Limb (tissue), 2 donors: ENCODE measurements at regions not wholly inside any gene's neighbourhood (a gene's known extent, or its start where the extent isn't known, plus 50 kb on each side); places are given as distances from the start of the nearest gene placed in this dataset.
"Not testable (repeated sequence)": the region's sequence is repeated elsewhere in the genome, so short reads cannot be mapped to it uniquely, and the experiment has no call there.

ENCODE experiments used
- DNase-seq, 2 donors: peaks; one replicate each; pipeline ENCODE4 v3.0.0-alpha.2; 2016; ENCODE audit errors: extremely low spot score in 2 of 2

- DNase-seq = peak in 1 of 2 donors; percentile 35
These were observed 423.8 kb upstream of the CXADR start for GRCh38 chr21:17089091-17089491.

- DNase-seq = no peak
These were observed 411.1 kb upstream of the CXADR start for GRCh38 chr21:17101696-17102095.

- no peak for DNase-seq
These were observed 406.9 kb upstream of the CXADR start for GRCh38 chr21:17105932-17106331.

GRCh38 chr21:17114045-17114444 lies 398.8 kb upstream of the CXADR start:
- no peak for DNase-seq

GRCh38 chr21:17118638-17119384 lies 394.0 kb upstream of the CXADR start:
- DNase-seq = no peak

GRCh38 chr21:17119466-17120297 lies 393.2 kb upstream of the CXADR start:
- DNase-seq = no peak

- not testable (repeated sequence) for DNase-seq
These were observed 385.4 kb upstream of the CXADR start for GRCh38 chr21:17127395-17127794.

- no peak for DNase-seq
These were observed 384.7 kb upstream of the CXADR start for GRCh38 chr21:17128132-17128531.

GRCh38 chr21:17139159-17139558 lies 373.7 kb upstream of the CXADR start:
- DNase-seq = not testable (repeated sequence)

GRCh38 chr21:17139696-17140095 lies 373.1 kb upstream of the CXADR start:
- DNase-seq = no peak

- no peak for DNase-seq
These were observed 366.4 kb upstream of the CXADR start for GRCh38 chr21:17146426-17146825.

- no peak for DNase-seq
These were observed 353.1 kb upstream of the CXADR start for GRCh38 chr21:17159697-17160096.

- no peak for DNase-seq
These were observed 327.2 kb upstream of the CXADR start for GRCh38 chr21:17185674-17186073.

- DNase-seq = no peak
These were observed 322.9 kb upstream of the CXADR start for GRCh38 chr21:17189963-17190362.

- DNase-seq = no peak
These were observed 321.4 kb upstream of the CXADR start for GRCh38 chr21:17191346-17191993.

GRCh38 chr21:17195351-17195750 lies 317.5 kb upstream of the CXADR start:
- DNase-seq = no peak

GRCh38 chr21:17195976-17196375 lies 316.9 kb upstream of the CXADR start:
- DNase-seq = peak in 1 of 2 donors; percentile 80

- DNase-seq = no peak
These were observed 316.2 kb upstream of the CXADR start for GRCh38 chr21:17196623-17197022.

GRCh38 chr21:17197996-17198395 lies 314.8 kb upstream of the CXADR start:
- peak in 1 of 2 donors; percentile 57 for DNase-seq

GRCh38 chr21:17200250-17200649 lies 312.6 kb upstream of the CXADR start:
- DNase-seq = no peak

- peak in 1 of 2 donors; percentile 32 for DNase-seq
These were observed 311.0 kb upstream of the CXADR start for GRCh38 chr21:17201741-17202260.

- DNase-seq = no peak
These were observed 298.0 kb upstream of the CXADR start for GRCh38 chr21:17214801-17215200.
